GM21515 (cell line): ENCODE measurements at regions not wholly inside any gene's neighbourhood (a gene's known extent, or its start where the extent isn't known, plus 50 kb on each side); places are given as distances from the start of the nearest gene placed in this dataset.

Experiments
- ATAC-seq: cut with Tn5 transposase; IDR thresholded peaks from one replicate; pipeline ENCODE4 v1.9.1; 2021; ENCODE audit not compliant: unreplicated experiment

- ATAC-seq, result no peak
These were observed 257.8 kb downstream of the COX7C start for GRCh38 chr5:86875539-86875938.

DNA sequence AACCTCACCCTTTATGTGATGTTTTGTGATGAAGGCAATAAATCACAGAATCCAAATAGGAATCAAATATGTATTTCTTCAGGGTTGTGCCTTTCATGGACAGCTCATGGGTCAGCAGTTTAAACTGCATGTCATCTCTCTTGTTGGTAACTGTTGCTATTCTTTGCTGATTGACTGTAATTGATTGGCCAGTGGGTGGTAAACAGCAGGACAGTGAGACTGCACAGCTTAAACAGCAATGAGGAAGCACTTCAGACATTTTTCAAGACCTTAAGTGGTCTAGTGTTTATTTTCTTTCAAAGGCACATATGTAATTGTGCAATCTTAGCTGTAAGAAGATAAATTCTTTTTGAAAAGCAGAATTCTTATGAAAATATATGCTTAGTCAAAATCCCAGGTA lies 260.5 kb downstream of the COX7C start:
- ATAC-seq, result no peak

- no peak for ATAC-seq
These were observed 261.3 kb downstream of the COX7C start for GRCh38 chr5:86879086-86879485.

- ATAC-seq, result peak; percentile 22
These were observed 262.6 kb downstream of the COX7C start for GRCh38 chr5:86880344-86880743.

- ATAC-seq, result peak; percentile 97
These were observed 263.2 kb downstream of the COX7C start for GRCh38 chr5:86880785-86881492.

DNA sequence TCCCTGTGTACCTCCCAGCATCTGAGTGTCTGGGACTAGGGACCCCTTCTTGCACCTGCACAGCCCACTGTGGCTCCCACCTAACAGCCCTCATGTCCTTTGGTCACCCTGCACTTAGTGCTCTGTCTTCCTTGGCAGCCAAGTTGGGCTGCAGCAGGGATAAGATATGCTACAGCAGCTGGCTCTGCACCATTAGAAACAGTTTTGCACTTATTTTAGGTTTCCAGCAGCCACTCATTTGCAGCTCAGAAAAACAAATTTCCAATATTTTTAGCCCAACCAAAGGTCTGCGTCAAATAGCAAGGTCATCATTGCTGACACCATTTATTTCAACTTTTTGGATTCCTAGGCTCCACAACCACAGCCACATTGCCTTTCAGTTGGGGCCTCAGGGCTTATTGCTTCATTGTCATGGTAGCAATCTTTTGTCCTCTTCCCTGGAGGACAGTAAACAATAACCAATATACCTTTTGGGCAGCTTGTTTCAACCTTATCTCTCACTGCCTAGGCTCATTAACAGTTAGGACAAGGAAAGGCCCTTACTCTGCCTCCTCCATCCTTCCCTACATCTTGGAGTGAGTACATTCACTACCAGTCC lies 263.9 kb downstream of the COX7C start:
- no peak for ATAC-seq

- no peak for ATAC-seq
These were observed 266.9 kb downstream of the COX7C start for GRCh38 chr5:86884608-86885007.

DNA sequence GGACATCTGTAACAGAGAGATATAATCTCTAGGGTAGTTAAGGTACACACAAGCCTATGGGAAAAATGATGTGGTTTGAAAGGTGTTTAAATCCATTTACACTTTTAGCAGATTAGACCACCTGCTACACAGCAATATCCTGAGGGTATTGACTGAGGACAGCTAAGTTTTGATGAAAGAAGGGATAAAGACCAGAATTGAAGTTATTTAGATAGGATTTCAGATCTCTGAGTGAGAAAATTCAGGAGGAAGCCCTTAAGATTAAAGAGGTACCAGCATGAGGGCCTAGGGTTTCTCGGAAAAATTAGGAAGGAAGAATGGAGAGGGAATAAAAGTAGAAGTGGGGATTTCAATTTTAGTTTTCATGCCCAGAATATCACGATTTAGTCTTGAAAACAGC lies 267.3 kb downstream of the COX7C start:
- ATAC-seq, result no peak

GRCh38 chr5:86885489-86886230 lies 267.9 kb downstream of the COX7C start:
- no peak for ATAC-seq

GRCh38 chr5:86890375-86890774 lies 272.6 kb downstream of the COX7C start:
- ATAC-seq, result no peak

DNA sequence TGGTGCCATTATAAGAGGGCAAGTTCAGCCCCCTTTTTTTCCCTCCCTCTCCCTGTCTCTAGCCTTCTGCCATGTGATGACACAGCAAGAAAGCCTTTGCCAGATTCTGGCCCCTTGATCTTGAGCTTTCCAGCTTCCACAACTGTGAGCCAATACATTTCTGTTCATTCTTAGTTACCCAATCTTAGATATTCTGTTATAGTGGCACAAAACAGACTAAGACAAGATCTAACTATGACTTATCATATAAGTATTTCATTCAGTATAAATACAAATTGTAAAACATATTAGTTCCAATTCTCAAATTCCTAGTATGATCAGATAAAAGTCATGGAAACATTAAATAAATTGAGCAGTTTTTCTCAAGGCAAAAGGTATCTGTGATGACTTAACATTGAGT lies 276.3 kb downstream of the COX7C start:
- no peak for ATAC-seq

GRCh38 chr5:86896916-86897315 lies 279.2 kb downstream of the COX7C start:
- no peak for ATAC-seq

DNA sequence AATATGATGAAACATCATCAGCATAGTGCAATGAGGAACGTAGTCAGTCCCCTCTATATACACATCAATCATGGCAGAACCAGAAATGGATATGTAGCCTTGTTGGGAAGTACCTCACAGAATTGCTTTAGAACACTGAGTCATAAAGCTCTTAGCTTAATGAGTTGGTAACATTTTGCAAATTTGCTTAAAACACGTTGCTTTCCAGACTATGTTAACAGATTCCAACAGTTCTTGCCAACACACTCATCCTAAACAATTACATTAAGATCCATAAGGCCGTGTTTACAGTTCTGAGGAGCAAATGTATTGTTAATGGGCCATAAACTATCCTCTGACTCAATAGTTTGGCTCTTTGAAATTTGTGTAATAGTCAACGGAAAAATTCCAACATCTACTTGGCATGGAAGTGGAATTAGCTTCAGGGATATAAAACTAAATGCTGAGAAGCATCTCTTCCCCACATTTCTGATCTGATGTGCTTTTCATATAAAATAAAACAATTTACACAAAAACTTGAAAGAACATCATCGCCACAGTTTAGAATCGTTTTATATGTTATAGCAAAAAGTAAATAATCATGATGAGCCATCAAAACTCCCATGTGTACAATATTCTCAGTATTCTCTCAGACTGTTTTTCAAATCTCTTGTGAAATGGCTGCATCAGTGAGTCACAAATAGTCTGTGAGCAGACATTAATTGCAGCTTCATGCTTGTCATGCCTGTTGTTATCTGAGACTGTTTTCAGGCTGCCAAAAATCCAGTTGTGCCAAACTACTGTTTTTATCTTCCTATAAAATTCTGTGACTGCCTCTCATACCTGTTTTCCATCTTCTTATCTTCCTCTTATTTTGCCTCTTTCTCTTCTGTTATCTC lies 291.9 kb downstream of the COX7C start:
- no peak for ATAC-seq

DNA sequence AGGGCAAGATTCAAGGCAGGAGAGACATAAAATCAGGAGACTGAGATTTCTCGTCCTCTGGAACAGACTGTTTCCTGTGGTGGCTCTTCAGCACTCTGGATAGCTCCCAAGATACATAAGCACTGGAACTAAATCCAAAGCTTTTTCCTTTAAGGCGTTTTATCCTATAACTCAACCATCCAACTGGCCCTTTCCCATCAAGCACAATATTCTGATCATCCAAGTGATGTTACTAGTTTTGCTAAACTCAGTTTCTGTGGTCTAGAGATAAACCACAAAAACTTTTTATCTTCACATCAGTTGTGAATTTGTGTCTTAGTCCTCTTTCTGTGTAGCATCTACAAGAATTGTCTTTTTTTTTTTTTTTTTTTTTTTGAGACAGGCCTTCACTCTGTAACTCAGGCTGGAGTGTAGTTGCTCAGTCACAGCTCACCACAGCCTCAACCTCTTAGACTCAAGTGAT lies 299.4 kb downstream of the COX7C start:
- ATAC-seq, result no peak

DNA sequence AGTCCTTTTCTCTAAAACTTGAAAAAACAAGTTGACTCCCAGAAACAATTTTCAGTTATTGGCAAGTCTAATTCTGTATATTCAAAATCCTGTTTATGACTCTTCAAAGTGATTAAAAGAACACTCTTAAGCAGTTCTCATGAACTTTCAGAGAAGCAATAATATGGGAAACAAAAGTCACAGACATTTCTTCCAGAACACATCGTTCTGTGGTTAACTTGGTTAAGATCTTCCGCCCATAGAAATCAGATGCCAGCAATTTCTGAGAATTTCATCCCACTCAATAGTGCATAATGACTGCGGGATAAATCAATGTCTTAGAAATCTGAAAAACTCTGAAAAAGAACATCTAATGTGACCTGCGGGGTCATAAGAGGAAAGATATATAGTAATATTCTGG lies 300.5 kb downstream of the COX7C start:
- ATAC-seq, result no peak

- no peak for ATAC-seq
These were observed 308.3 kb downstream of the COX7C start for GRCh38 chr5:86926033-86926432.

DNA sequence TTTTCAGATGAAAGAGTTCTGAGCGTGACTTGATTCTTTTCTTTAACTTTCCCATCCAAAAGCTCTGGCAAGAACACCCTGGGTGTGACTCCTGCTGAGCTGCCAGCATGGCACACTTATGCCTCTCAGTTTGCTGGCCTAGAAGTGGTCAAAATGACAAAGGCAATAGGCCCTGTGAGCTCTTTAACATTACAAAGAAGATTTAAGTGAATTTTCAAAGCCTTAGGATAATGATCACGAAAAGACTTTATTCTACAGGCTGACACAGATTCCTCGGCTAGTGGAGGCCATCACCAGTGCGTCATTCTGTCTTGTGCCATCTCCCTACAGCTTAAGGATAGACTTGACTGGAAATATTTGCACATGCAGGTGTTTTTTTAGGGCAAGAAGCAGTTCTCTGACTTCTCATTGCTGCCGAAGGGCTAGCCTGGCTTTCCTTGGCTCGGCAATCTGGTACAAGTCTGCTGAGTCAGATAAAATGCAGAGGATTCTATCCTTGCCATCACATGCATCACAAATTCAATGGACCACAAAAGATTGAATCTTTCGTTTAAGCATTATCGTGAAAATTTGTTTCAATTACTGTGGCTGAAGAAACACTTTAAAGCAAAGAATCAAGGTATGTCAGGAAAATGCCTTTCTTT lies 311.5 kb downstream of the COX7C start:
- ATAC-seq, result no peak

DNA sequence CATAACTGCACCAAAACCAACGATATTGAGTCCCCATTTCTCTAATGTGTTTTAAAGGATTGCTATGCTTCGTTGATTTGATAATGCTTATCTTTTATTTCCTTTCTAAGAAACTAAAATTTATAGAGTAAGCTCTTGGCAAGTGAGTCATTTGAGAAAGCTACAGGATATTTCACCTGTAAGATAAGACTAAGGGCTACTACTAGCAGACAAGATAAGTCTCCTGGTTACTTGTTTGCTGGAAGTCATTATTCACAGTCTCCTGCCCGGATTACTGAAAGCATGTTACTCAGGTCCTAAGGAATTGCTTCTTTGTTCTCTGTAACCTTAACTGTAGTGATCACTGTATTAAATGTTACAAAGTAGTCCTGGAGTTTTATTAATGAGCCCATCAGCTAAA lies 315.9 kb upstream of the RASA1 start:
- ATAC-seq, result no peak

GRCh38 chr5:86964889-86965288 lies 302.8 kb upstream of the RASA1 start:
- ATAC-seq, result no peak

- ATAC-seq, result no peak
These were observed 299.4 kb upstream of the RASA1 start for GRCh38 chr5:86968301-86968753.

DNA sequence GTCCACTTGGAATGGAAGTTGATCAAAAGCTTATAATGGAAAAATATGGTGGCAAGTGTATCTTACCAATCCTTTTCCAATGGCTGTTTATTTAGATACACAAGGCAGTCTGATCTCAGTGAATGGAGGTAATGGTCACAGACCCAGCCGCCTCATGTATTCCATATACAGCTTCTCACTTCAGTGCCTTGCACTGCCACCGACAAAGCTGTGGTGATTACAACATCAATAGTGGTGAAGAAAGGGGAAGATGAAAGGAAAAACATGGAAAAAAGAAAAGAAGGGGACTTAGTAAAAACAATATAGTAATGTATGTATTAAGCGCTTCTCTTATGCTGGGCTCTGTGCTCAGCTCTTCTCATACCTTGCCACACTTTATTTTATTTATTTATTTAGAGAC lies 297.3 kb upstream of the RASA1 start:
- ATAC-seq, result no peak
